ENCODE measurements at regions not wholly inside any gene's neighbourhood (a gene's known extent, or its start where the extent isn't known, plus 50 kb on each side); places are given as distances from the start of the nearest gene placed in this dataset.

DNA sequence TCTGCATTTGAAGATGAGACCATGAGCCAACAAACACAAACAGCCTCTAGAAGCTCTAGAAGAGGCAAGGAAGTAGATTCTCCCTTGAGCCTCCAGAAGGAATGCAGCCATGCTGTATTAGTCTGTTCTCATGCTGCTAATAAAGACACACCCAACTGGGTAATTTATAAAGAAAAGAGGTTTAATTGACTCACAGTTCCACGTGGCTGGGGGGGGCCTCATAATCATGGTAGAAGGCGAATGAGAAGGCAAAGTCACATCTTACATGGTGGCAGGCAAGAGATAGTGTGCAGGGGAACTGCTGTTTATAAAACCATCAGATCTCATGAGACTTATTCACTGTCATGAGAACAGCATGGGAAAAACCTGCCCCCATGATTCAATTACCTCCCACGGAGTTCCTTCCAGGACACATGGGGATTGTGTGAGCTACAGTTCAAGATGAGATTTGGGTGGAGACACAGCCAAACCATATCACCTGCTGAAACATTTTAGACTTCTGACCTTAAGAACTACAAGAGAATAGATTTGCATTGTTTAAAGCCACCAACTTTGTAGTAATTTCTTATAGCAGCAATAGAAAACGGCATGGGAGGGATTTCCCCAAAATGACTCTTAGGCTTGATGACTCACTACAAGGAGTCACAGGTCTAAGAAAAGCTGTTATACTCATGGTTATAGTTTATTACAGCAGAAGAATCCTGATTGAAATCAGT, 284.4 kb upstream of the SFRP2 start:
- no peaks in the 10 kb centered on the region for H3K27me3 ChIP-seq
- no peak overlapping the region for H3K27ac ChIP-seq
- H3K4me1 ChIP-seq = no peaks in the 10 kb centered on the region
- H3K36me3 ChIP-seq = no peaks in the 10 kb centered on the region
- H3K4me3 ChIP-seq = no peak overlapping the region
- no peak for DNase-seq
- intact Hi-C loops (cut with DNase I) = no loop called here
- TF ChIP-seq, protein P1, sequence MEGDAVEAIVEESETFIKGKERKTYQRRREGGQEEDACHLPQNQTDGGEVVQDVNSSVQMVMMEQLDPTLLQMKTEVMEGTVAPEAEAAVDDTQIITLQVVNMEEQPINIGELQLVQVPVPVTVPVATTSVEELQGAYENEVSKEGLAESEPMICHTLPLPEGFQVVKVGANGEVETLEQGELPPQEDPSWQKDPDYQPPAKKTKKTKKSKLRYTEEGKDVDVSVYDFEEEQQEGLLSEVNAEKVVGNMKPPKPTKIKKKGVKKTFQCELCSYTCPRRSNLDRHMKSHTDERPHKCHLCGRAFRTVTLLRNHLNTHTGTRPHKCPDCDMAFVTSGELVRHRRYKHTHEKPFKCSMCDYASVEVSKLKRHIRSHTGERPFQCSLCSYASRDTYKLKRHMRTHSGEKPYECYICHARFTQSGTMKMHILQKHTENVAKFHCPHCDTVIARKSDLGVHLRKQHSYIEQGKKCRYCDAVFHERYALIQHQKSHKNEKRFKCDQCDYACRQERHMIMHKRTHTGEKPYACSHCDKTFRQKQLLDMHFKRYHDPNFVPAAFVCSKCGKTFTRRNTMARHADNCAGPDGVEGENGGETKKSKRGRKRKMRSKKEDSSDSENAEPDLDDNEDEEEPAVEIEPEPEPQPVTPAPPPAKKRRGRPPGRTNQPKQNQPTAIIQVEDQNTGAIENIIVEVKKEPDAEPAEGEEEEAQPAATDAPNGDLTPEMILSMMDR (IDR thresholded peaks at IDR 0.05) = no peak
- H3K9me3 ChIP-seq = no peaks in the 10 kb centered on the region
- ATAC-seq = no peak

DNA sequence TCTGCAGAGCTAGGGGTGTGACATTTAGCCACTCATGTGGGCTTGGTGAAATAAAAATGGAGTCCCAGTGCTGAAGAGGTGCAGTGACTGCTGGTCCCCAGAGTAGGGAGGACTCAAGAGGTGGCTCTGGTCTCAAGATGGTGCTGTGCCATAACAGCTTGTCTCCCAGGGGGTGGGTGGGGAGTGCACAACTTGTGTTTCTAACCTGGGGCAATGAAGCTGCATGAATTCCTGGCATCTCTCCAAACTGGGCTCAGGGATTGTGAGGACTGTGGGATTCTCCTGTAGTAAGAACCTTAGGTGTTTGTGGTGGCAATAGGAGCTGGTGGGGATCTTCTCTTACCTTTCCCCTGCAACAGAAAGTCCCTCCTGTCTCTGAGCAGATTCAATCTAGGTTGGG, 278.9 kb upstream of the SFRP2 start:
- Histone ChIP-seq H3K4me3 (no peak overlapping the region), H3K27ac (no peak overlapping the region), H3K9me3 (no peaks in the 10 kb centered on the region), H3K27me3 (no peaks in the 10 kb centered on the region), H3K36me3 (no peaks in the 10 kb centered on the region), H3K4me1 (no peaks in the 10 kb centered on the region)
- TF ChIP-seq, protein P1 (IDR thresholded peaks at IDR 0.05) = no peak
- intact Hi-C loops (cut with DNase I) = no loop called here
- DNase-seq (no peak), ATAC-seq (no peak)

DNA sequence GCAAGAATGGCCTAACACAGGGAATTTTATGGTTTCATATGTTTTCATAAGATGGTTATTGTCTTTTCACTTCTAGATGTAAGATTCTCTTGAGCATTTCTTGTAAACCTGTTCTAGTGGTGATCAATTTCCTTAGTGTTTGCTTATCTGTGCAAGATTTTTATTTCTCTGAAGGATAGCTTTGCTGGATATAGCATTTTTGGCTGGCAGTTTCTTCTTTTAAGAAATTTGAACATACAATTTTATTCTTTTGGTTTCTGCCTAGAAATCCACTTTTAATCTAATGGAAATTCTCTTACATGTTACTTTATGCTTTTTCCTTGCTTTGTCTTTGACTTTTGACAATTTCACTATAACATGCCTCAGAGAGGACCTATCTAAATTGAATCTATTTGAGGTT, 276.5 kb upstream of the SFRP2 start:
- Histone ChIP-seq H3K27ac (no peak overlapping the region), H3K4me1 (no peaks in the 10 kb centered on the region), H3K36me3 (no peaks in the 10 kb centered on the region), H3K9me3 (peaks cover 4% of the 10 kb centered on the region), H3K27me3 (no peaks in the 10 kb centered on the region), H3K4me3 (no peak overlapping the region)
- DNase-seq = no peak
- no peak for ATAC-seq
- intact Hi-C loops (cut with DNase I) = no loop called here
- TF ChIP-seq, protein P1 (IDR thresholded peaks at IDR 0.05) = no peak

DNA sequence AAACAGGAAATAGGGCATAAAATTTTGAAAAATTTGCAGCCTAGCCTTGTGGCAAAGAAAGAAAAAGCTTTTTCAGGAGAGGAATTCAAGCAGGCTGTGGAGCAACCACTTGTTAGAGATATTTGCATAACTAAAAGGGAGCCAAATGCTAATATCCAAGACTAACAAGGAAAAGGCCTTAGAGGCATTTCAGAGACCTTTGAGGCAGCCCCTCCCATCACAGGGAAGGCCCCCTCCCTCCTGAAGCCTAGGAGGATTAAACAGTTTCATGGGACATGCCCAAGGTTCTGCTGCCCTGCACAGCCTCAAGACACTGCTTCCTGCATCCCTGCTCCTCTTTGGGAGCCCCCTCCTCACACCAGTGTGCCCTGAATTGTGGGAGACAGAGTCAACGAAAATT, 275.4 kb upstream of the SFRP2 start:
- H3K36me3 ChIP-seq = no peaks in the 10 kb centered on the region
- H3K4me1 ChIP-seq = no peaks in the 10 kb centered on the region
- intact Hi-C loops (cut with DNase I) = no loop called here
- H3K4me3 ChIP-seq = no peak overlapping the region
- DNase-seq (no peak), ATAC-seq (no peak)
- H3K27me3 ChIP-seq = no peaks in the 10 kb centered on the region
- peaks cover 4% of the 10 kb centered on the region for H3K9me3 ChIP-seq
- no peak overlapping the region for H3K27ac ChIP-seq
- TF ChIP-seq, protein P1 (IDR thresholded peaks at IDR 0.05) = no peak

DNA sequence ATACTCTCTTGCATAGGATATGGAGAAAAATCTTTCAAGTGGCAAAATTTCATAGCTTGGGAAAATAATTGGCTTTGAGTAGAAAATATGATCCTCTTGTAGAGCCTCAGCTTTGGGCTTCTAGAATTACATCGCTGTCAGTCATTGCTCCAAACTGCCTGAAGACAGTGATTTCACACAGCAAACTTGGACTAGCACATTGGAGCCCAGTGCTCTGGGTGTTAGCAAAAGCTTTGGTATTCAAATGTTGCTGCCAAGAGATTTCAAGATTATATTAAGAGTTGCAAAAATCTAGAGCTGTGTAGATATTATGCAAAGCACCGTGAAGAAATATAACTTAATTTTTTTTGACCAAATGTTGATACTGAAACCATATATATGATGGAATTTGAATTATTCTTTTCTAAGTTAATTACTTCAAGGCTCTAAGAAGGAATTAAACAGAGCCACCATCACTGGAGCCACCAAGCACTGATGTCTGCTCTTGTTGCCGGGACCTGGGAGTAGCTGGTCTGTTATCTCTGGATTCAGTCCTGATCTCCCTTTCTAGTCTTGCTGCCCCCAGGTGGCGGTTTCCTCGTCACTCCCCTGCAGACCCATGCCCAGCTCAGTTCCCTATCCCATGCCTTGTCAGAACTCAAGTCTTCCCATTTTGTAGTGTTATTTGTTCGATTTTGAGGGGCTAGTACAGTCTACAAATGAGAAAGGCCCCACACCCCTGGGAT, 260.7 kb upstream of the SFRP2 start:
- Histone ChIP-seq H3K4me3 (no peak overlapping the region), H3K36me3 (no peaks in the 10 kb centered on the region), H3K9me3 (peaks cover 8% of the 10 kb centered on the region), H3K27ac (no peak overlapping the region), H3K4me1 (no peaks in the 10 kb centered on the region), H3K27me3 (no peaks in the 10 kb centered on the region)
- no peak for DNase-seq
- intact Hi-C loops (cut with DNase I) = no loop called here
- peak; percentile 12 for ATAC-seq
- TF ChIP-seq, protein P1 (IDR thresholded peaks at IDR 0.05) = peak; percentile 11

All from upper lobe of right lung (tissue), 1 donor.